ENCODE measurements at regions not wholly inside any gene's neighbourhood (a gene's known extent, or its start where the extent isn't known, plus 50 kb on each side); places are given as distances from the start of the nearest gene placed in this dataset.

- Histone ChIP-seq H3K4me3 (no peak overlapping the region), H3K27me3 (no peaks in the 10 kb centered on the region), H3K27ac (no peak overlapping the region), H3K4me1 (no peaks in the 10 kb centered on the region), H3K9me3 (no peaks in the 10 kb centered on the region), H3K36me3 (no peaks in the 10 kb centered on the region)
- DNase-seq (no peak), ATAC-seq (no peak)
- TF ChIP-seq CTCF (IDR thresholded peaks at IDR 0.05) = no peak
- intact Hi-C loops (cut with DNase I) = no loop called here
Observed at GRCh38 chr11:28992996-28993395, 884.8 kb downstream of the METTL15 start.

- intact Hi-C loops (cut with DNase I) = no loop called here
Observed at GRCh38 chr11:28984231-28984630, 876.0 kb downstream of the METTL15 start.

GRCh38 chr11:28983780-28984179, 875.6 kb downstream of the METTL15 start:
- H3K4me1 ChIP-seq = no peaks in the 10 kb centered on the region
- no peaks in the 10 kb centered on the region for H3K9me3 ChIP-seq
- no peak overlapping the region for H3K4me3 ChIP-seq
- intact Hi-C loops (cut with DNase I) = no loop called here
- no peak for TF ChIP-seq CTCF (IDR thresholded peaks at IDR 0.05)
- DNase-seq = no peak
- peak; percentile 60 for ATAC-seq
- H3K27ac ChIP-seq = no peak overlapping the region
- H3K27me3 ChIP-seq = no peaks in the 10 kb centered on the region
- H3K36me3 ChIP-seq = no peaks in the 10 kb centered on the region

More at GRCh38 chr11:28984231-28984630, 876.0 kb downstream of the METTL15 start:
- Histone ChIP-seq H3K4me1 (no peaks in the 10 kb centered on the region), H3K27me3 (no peaks in the 10 kb centered on the region), H3K9me3 (no peaks in the 10 kb centered on the region), H3K27ac (no peak overlapping the region), H3K36me3 (no peaks in the 10 kb centered on the region), H3K4me3 (no peak overlapping the region)
- no peak for DNase-seq
- no peak for ATAC-seq
- TF ChIP-seq CTCF (IDR thresholded peaks at IDR 0.05) = no peak

- H3K4me1 ChIP-seq = no peaks in the 10 kb centered on the region
- no peak overlapping the region for H3K4me3 ChIP-seq
- no peaks in the 10 kb centered on the region for H3K9me3 ChIP-seq
- DNase-seq (no peak), ATAC-seq (no peak)
- no peak overlapping the region for H3K27ac ChIP-seq
- intact Hi-C loops (cut with DNase I) = no loop called here
- TF ChIP-seq CTCF (IDR thresholded peaks at IDR 0.05) = no peak
- H3K27me3 ChIP-seq = no peaks in the 10 kb centered on the region
- H3K36me3 ChIP-seq = no peaks in the 10 kb centered on the region
Observed at GRCh38 chr11:28981381-28981780, 873.2 kb downstream of the METTL15 start.

GRCh38 chr11:28976801-28977145, 868.6 kb downstream of the METTL15 start:
- intact Hi-C loops (cut with DNase I) = no loop called here
- TF ChIP-seq CTCF (IDR thresholded peaks at IDR 0.05) = no peak
- H3K36me3 ChIP-seq = no peaks in the 10 kb centered on the region
- H3K27ac ChIP-seq = no peak overlapping the region
- DNase-seq (peak in 1 of 4 donors; percentile 2), ATAC-seq (peak; percentile 94)
- no peaks in the 10 kb centered on the region for H3K9me3 ChIP-seq
- H3K4me3 ChIP-seq = no peak overlapping the region
- no peaks in the 10 kb centered on the region for H3K4me1 ChIP-seq
- no peaks in the 10 kb centered on the region for H3K27me3 ChIP-seq

Data from left lung (tissue), 4 donors.